OCI-M1 (cell line): ENCODE measurements at regions not wholly inside any gene's neighbourhood (a gene's known extent, or its start where the extent isn't known, plus 50 kb on each side); places are given as distances from the start of the nearest gene placed in this dataset.
A peak's percentile ranks its signal among the peaks of the same experiment; 100 is the strongest.
"Not testable (repeated sequence)": the region's sequence is repeated elsewhere in the genome, so short reads cannot be mapped to it uniquely, and the experiment has no call there.

Source experiments
- DNase-seq: peaks from one replicate; lab custom pipeline; 2025; lab: John Stamatoyannopoulos, UW

GRCh38 chr2:234898534-234899053 is 53.2 kb upstream of the SH3BP4 start:
- DNase-seq = no peak

GRCh38 chr2:234888442-234888841 is 63.4 kb upstream of the SH3BP4 start:
- not testable (repeated sequence) for DNase-seq

- no peak for DNase-seq
Observed at GRCh38 chr2:234887195-234887594, 64.6 kb upstream of the SH3BP4 start.

- no peak for DNase-seq
Observed at GRCh38 chr2:234885886-234886285, 65.9 kb upstream of the SH3BP4 start.

- DNase-seq = no peak
Observed at GRCh38 chr2:234885118-234885517, 66.7 kb upstream of the SH3BP4 start.

- no peak for DNase-seq
Observed at GRCh38 chr2:234884591-234884990, 67.2 kb upstream of the SH3BP4 start.

GRCh38 chr2:234881413-234882241 is 70.2 kb upstream of the SH3BP4 start:
- peak; percentile 91 for DNase-seq

- no peak for DNase-seq
Observed at GRCh38 chr2:234880551-234881211, 71.1 kb upstream of the SH3BP4 start.

GRCh38 chr2:234879671-234880455 is 72.0 kb upstream of the SH3BP4 start:
- no peak for DNase-seq

- DNase-seq = not testable (repeated sequence)
Observed at GRCh38 chr2:234876621-234877020, 75.2 kb upstream of the SH3BP4 start.

- DNase-seq = no peak
Observed at GRCh38 chr2:234874347-234875046, 77.3 kb upstream of the SH3BP4 start.

- DNase-seq = no peak
Observed at GRCh38 chr2:234873828-234874173, 78.0 kb upstream of the SH3BP4 start.

- DNase-seq = no peak
Observed at GRCh38 chr2:234873103-234873827, 78.6 kb upstream of the SH3BP4 start.

GRCh38 chr2:234869969-234870368 is 81.8 kb upstream of the SH3BP4 start:
- DNase-seq = no peak

GRCh38 chr2:234869164-234869563 is 82.7 kb upstream of the SH3BP4 start:
- DNase-seq = no peak

- DNase-seq = no peak
Observed at GRCh38 chr2:234867882-234868285, 83.9 kb upstream of the SH3BP4 start.

GRCh38 chr2:234865586-234865985 is 86.2 kb upstream of the SH3BP4 start:
- no peak for DNase-seq

- DNase-seq = no peak
Observed at GRCh38 chr2:234865040-234865439, 86.8 kb upstream of the SH3BP4 start.

- DNase-seq = no peak
Observed at GRCh38 chr2:234864506-234864905, 87.3 kb upstream of the SH3BP4 start.

GRCh38 chr2:234863043-234863934 is 88.5 kb upstream of the SH3BP4 start:
- DNase-seq = no peak
